SK-N-DZ (cell line): ENCODE measurements at regions not wholly inside any gene's neighbourhood (a gene's known extent, or its start where the extent isn't known, plus 50 kb on each side); places are given as distances from the start of the nearest gene placed in this dataset.
"Not testable (repeated sequence)": the region's sequence is repeated elsewhere in the genome, so short reads cannot be mapped to it uniquely, and the experiment has no call there.

Source experiments
- DNase-seq: peaks from one replicate; pipeline ENCODE4 v3.0.0-alpha.2; 2015; ENCODE audit warnings: low spot score

DNA sequence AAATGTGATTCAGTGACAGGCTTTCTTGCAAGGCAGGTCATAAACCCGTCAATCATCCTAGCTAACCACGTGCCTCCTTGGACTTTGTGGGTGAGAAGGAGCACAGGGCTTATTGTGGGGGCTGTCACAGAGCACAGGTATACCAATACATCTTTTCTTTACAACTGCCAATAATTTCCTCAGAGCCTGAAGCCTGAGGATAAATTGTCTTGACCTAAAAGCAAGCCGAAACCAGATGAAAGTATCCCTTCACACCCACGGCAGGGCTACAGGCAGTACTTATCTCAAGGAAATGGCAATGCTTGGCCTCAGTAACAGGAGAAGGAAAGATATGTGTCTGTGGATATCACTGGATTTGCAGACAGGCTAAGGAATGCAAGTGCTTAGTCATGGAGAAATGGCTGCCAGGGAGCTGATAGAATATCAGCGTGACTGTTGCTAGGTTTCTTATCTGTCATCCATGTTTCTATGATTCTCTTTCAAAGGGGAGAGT is 90.3 kb upstream of the ZNF366 start:
- peak; percentile 32 for DNase-seq

DNA sequence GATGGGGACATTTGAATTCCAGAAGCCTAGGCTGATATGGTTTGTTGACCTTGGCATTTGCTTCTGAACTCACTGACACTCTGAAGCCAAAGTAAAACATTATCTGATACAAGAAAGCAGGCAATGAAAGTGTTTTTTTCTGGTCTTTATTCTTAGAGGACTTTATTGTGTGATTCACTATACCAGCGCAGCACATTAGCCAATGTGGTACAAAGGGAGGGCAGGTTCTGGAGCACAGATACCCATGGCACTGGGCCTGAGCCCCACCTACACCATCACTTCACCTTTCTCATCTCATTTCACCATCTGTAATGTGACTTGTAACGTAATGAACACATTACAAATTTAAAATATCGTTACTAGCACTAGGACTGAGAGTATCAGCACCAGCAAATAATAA is 89.7 kb upstream of the ZNF366 start:
- no peak for DNase-seq

GRCh38 chr5:72588640-72589039 is 81.4 kb upstream of the ZNF366 start:
- DNase-seq, result no peak

DNA sequence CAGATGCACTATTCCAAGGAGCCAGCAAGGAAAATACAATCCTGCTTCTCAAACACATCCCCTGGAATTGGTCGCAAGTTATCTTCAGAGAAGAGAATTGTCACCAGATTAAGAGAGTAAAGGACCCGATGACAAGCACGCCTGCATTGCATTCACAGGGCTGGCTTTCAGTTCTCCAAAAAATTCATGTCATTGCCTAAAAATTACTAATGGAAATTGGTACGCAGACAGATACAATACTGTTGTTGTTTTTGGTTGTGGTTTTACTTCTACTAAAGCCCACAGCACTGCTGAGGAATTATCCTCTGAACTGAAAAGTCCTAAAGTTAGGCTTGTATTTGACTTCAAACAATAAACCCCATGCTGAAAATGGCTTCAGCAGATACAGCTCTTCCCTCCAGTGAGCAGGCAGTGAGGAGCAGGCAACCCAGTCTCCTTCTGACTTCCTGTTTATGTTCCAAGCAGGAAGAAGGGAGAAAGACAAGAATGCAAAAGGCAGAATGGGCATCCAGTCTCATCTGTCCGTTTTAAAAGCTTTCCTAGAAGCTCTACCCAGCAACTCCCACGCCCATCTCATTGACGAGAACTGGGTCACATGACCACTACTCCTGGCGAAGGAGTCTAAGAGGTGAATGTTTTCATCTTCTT is 80.6 kb upstream of the ZNF366 start:
- DNase-seq, result no peak

- DNase-seq, result no peak
These were observed 79.7 kb upstream of the ZNF366 start for GRCh38 chr5:72586788-72587530.

DNA sequence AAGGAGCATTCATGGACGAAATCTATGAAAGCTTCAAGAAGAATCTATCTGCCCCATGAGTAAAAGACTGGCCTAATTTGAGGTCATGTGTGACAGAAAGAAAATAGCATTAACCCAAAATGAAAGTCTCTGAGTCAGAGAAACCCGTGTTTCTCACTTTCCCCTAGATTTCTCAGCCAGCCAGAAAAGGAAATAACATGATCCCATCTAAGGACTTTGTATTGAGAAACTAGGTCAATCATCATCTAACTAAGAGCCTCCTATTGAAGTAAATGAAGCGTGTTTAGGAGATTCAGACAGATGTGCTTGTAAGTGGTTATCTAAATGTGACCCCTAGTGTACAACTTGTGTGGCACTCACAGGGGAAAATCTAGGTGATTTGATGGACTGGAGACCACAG is 77.3 kb upstream of the ZNF366 start:
- DNase-seq, result no peak

- DNase-seq, result not testable (repeated sequence)
These were observed 72.1 kb upstream of the ZNF366 start for GRCh38 chr5:72579290-72579689.

GRCh38 chr5:72572236-72572765 is 65.1 kb upstream of the ZNF366 start:
- DNase-seq, result no peak

DNA sequence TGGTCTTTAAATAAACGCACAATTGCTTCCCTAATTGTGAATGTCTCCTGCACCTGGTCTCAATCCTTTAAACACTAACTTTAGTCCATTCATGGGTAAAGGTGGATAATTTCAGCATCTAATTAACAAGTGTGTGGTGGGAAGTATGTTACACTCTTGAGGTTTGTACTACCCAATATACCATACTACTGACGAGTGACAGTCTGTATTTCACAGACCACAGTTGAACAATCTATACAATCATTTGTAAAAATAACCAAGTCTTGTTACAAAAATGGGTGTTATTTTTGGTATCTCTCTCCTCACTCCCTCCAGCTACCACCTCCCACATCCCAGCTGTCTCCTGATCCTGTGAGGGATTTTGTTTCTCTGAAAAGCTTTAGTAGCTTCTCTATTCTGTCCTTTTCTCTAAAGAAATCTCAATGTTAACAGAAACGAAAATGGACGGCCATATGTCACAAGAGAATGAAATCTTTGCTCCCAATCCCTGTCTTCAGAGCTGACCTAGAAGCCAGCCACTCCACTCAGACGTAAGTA is 62.3 kb upstream of the ZNF366 start:
- no peak for DNase-seq

DNA sequence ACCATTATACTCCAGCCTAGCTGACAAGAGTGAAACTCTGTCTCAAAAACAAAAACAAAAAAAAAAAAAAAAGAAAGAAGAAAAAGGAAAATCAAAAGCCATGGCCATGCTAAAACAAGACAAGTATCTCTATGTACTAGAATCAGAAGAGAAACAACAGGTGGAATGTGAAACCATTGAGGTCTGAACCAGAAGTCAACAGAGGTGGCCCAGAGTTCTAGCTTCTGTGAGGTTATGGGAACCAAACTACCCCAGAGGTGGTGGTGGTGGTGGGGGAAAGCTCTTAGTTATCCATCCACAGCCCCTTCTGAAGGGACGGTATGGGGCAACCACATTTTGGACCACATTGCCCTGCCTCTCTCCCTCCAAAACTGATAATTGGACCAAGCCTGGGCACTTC is 59.5 kb upstream of the ZNF366 start:
- no peak for DNase-seq

- DNase-seq, result no peak
These were observed 58.5 kb upstream of the ZNF366 start for GRCh38 chr5:72565513-72566289.

GRCh38 chr5:72562717-72563116 is 55.5 kb upstream of the ZNF366 start:
- DNase-seq, result no peak

DNA sequence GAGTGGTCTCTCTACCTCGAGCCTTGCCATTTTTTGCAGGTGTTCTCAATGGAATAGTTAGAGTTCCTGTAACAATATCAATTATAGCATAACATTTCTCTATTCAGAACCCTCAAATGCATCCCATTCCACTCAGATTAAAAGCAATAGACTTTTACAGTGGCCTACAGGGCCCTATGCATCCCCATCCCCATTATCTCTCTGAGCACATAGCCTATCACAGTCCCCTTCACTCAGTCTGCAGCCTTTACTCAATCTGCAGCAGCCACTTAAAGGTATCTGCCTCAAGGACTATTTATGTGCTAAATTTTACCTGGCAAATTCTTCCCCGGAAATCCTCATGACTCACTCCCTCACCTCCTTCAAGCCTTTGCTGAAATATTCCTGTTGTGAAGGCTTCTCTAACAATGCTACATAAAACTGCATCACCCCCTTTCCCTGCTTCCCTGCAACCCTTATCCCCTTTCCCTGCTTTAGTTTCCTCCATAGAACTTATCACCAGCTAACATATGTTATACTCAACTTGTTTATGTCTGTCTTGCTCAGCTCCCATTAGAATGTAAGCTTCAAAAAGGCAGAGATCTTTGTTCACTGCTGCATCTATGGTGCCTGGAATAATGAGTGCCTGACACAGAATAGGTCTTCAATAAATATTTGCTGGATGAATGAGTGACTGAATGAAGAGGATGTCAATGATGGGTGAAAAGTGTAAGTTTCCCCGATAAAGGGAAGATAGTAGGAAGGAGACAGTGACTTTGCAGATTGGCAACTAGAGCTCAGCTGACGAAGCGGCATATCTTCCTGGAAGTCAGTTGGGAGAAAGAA is 54.1 kb upstream of the ZNF366 start:
- no peak for DNase-seq

DNA sequence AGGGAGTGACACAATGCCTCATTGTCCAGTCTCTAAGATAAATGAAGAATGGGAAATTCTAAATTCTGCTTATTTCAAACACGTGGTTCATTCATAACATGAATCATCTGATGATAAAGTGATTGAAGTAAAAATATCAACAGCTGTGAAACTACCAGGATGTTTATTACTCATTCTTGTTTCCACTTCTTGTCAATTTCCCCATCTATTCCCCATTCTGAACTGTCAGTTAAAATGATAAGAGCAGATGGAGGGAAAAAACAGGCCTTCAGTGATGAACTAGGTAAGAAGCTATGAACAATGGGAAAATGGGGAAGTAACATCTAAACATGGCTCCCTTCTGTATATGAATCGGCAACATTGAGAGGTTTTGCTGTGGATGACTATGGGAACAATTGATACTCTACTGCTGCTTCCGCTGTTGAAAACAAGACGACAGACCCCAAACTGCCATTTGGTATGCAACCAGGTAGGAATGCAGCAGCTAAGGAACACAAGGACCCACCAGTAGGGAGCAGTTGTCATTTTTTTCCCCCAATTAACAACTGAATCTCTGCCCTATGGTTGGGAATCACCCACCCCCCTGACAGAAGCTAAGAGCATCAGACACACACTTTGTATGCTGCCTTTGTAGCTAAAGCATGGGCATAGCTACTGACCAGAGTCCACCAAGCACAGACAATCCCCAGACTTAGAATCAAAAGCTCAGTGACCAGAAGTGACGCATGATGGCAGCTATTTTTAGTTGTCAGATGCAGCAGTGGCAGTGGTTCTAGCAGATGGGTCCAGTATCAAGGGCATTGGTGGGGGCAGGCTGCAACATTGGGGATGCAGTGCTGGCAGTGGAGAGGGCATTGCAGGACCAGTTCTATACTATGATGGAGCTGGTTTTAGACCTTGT is 52.9 kb upstream of the ZNF366 start:
- DNase-seq, result no peak

- peak; percentile 67 for DNase-seq
These were observed 51.2 kb upstream of the ZNF366 start for GRCh38 chr5:72558383-72558782.

DNA sequence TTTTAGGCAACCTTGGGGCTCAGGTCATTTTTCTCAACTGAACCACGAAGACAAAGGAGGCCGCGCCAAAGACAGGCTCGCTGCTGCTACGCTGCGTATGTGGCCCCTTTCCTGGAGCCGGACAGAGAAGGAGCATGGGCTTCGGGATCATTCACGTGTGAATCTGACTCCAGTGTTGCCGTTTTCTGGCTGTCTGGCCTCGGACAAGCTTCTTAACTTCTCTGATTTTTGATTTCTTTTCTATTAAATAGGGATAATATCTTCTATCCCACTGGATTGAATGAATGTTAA is 50.8 kb upstream of the ZNF366 start:
- no peak for DNase-seq

DNA sequence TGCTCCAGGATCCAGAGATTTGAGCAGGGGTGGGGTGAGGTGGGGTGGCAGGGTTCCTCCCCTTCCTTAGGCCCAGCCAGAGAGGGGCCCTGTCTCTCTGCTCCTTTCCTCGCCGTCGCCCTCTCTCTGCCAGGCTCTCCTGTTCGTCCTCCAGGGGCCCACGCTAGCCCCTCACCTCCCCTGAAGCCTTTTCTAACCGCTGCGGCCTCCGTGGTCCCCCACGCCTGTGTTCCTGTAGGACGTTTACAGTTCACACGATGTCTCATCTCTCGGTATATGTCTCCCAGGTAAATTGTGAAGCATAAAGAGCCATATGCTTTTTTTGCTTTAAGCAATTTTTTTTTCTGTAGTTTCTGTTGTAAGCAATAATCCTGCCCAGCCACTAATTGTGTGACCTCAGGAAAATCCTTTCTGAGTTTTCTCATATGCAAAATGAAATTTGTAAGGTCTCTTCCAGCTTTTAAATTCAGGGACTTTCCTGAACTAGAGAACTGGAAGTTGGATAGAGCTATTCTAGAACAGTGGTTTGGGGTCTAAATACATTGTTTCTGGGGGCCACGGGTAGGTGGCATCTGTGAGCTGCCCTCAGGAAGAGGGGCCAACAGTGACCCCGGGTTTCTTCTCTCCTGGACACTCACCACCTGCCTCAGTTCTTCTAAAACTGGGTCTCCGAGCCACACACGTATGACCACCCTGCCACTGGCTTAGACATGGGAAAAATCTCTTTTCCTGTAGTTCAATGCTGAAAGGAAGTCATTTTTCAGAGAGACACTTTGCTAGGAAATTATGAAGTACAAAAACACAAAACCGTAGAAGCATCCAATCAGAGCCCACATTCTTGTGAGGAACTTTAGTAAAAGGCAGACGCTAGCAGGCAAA is 50.2 kb upstream of the ZNF366 start:
- DNase-seq, result no peak
